Tibial nerve (tissue), 4 donors: ENCODE measurements at regions not wholly inside any gene's neighbourhood (a gene's known extent, or its start where the extent isn't known, plus 50 kb on each side); places are given as distances from the start of the nearest gene placed in this dataset.

Experiments
- EP300 ChIP-seq, 2 donors: sonication (generic); formaldehyde crosslinking; IDR thresholded peaks; one replicate each; pipeline ENCODE4 v1.6.1; 2017; ENCODE audit warnings: antibody characterized with exemption in 2 of 2, mild to moderate bottlenecking in 1 of 2
- POLR2A ChIP-seq, 2 donors: fragments of 450-650 bp; IDR thresholded peaks; one replicate each; pipeline ENCODE4 v1.6.1; 2017; ENCODE audit warnings: antibody characterized with exemption in 2 of 2, mild to moderate bottlenecking in 2 of 2, moderate library complexity in 2 of 2
- TF ChIP-seq, protein P1 (sequence below), 5 experiments: fragments of 200-600 bp in 3 of 5; fragments of 450-650 bp in 2 of 5; sonication (generic) in 3 of 5; IDR thresholded peaks; one replicate each; pipeline ENCODE4 v1.5.1; 2016 to 2019; ENCODE audit warnings: antibody characterized with exemption in 5 of 5, mild to moderate bottlenecking in 3 of 5, moderate library complexity in 2 of 5

DNA sequence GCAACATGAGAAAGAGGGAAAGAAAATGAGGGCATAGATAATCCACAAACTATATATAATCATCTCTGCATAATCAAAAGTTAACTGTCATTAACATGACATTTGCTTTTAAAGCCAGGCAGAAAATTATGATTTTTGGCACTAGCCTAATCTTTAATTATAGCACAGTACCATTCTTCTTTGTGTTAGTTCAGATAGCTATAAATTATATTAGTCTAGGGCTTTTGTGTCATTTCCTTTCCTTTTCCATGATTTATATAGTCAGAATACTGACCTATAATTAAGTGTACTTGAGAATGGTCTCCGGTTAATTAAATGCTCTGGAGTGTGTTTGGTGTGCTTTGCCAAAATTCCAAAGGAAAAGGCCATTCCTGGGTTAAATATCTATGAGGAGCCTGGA is 441.9 kb upstream of the THRB start:
- TF ChIP-seq, protein P1, sequence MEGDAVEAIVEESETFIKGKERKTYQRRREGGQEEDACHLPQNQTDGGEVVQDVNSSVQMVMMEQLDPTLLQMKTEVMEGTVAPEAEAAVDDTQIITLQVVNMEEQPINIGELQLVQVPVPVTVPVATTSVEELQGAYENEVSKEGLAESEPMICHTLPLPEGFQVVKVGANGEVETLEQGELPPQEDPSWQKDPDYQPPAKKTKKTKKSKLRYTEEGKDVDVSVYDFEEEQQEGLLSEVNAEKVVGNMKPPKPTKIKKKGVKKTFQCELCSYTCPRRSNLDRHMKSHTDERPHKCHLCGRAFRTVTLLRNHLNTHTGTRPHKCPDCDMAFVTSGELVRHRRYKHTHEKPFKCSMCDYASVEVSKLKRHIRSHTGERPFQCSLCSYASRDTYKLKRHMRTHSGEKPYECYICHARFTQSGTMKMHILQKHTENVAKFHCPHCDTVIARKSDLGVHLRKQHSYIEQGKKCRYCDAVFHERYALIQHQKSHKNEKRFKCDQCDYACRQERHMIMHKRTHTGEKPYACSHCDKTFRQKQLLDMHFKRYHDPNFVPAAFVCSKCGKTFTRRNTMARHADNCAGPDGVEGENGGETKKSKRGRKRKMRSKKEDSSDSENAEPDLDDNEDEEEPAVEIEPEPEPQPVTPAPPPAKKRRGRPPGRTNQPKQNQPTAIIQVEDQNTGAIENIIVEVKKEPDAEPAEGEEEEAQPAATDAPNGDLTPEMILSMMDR (IDR thresholded peaks at IDR 0.05), result no peak
- TF ChIP-seq POLR2A (IDR thresholded peaks at IDR 0.05) (no peak), EP300 (IDR thresholded peaks at IDR 0.05) (no peak)
